ENCODE measurements at regions not wholly inside any gene's neighbourhood (a gene's known extent, or its start where the extent isn't known, plus 50 kb on each side); places are given as distances from the start of the nearest gene placed in this dataset.

DNA sequence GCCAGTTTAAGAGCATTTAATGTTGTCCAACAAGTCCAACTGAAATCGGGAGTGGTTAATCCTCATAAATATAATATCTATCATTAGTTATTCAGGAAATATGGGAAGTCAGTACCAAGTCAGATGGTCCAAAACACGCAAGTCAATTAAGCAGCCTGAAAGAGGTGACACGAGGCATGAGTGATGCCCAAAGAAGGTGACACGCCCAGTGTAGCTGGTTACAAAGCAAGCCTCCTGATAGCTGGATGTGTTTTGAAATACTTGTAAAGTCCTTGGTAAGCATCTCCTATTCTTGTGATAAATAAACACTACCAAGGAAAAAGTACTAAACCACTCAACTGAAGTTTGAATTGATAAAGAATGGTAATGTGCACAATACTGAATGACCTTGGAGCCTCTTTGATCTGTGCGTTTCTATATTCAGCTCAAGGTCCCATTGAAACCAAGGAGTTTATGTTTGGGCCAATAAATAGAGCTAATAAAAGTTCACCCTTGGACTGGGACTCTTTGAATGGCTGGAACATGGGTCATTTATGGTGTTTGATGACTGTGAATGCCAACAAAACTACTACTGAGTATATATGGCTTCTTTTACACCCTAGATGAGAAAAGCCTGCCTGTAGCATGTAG is 93.2 kb upstream of the KLF3 start:
- TF ChIP-seq, protein P1, sequence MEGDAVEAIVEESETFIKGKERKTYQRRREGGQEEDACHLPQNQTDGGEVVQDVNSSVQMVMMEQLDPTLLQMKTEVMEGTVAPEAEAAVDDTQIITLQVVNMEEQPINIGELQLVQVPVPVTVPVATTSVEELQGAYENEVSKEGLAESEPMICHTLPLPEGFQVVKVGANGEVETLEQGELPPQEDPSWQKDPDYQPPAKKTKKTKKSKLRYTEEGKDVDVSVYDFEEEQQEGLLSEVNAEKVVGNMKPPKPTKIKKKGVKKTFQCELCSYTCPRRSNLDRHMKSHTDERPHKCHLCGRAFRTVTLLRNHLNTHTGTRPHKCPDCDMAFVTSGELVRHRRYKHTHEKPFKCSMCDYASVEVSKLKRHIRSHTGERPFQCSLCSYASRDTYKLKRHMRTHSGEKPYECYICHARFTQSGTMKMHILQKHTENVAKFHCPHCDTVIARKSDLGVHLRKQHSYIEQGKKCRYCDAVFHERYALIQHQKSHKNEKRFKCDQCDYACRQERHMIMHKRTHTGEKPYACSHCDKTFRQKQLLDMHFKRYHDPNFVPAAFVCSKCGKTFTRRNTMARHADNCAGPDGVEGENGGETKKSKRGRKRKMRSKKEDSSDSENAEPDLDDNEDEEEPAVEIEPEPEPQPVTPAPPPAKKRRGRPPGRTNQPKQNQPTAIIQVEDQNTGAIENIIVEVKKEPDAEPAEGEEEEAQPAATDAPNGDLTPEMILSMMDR (IDR thresholded peaks at IDR 0.05), result no peak
- no peak for TF ChIP-seq POLR2A (IDR thresholded peaks at IDR 0.05)
